Mesenchymal stem cell (in vitro differentiated cells and primary cell): ENCODE measurements at regions not wholly inside any gene's neighbourhood (a gene's known extent, or its start where the extent isn't known, plus 50 kb on each side); places are given as distances from the start of the nearest gene placed in this dataset.

Experiments used
- DNase-seq: peaks from one replicate; pipeline ENCODE4 v3.0.0-alpha.2; 2013
- H2AFZ ChIP-seq: one replicate; pipeline ENCODE4 v1.6.1; 2013; ENCODE audit warnings: low read depth, mild to moderate bottlenecking, control low read depth, inconsistent platforms, low read length, moderate library complexity
- H2AK5ac ChIP-seq: 2 replicates; pipeline ENCODE4 v1.6.1; 2013; ENCODE audit warnings: low read length, moderate library complexity, mild to moderate bottlenecking, inconsistent platforms; ENCODE audit not compliant: severe bottlenecking
- H2BK120ac ChIP-seq: one replicate; pipeline ENCODE4 v1.6.1; 2013; ENCODE audit warnings: low read depth, mild to moderate bottlenecking, inconsistent platforms, low read length, moderate library complexity
- H2BK12ac ChIP-seq, 2 experiments: one replicate each; pipeline ENCODE4 v1.6.1; 2013; ENCODE audit warnings: inconsistent platforms in 2 of 2, low read length in 2 of 2, mild to moderate bottlenecking in 2 of 2, moderate library complexity in 2 of 2, control low read depth in 1 of 2
- H2BK15ac ChIP-seq: one replicate; pipeline ENCODE4 v1.6.1; 2013; ENCODE audit warnings: mild to moderate bottlenecking, low read depth, inconsistent platforms; ENCODE audit not compliant: poor library complexity, severe bottlenecking
- H2BK5ac ChIP-seq: 2 replicates; pipeline ENCODE4 v1.6.1; 2013; ENCODE audit warnings: low read depth, mild to moderate bottlenecking, low read length, control low read depth, inconsistent platforms; ENCODE audit not compliant: poor library complexity, severe bottlenecking
- H3K14ac ChIP-seq, 2 experiments: one replicate each; pipeline ENCODE4 v1.6.1; 2013; ENCODE audit warnings: inconsistent platforms in 2 of 2, low read length in 2 of 2, control low read depth in 1 of 2, mild to moderate bottlenecking in 1 of 2, moderate library complexity in 1 of 2
- H3K18ac ChIP-seq, 2 experiments: one replicate each; pipeline ENCODE4 v1.6.1; 2013; ENCODE audit warnings: inconsistent platforms in 2 of 2, low read length in 2 of 2, control low read depth in 1 of 2, low read depth in 1 of 2, mild to moderate bottlenecking in 1 of 2
- H3K23ac ChIP-seq, 2 experiments: one replicate each; pipeline ENCODE4 v1.6.1; 2013; ENCODE audit warnings: inconsistent platforms in 2 of 2, low read length in 2 of 2, mild to moderate bottlenecking in 2 of 2, moderate library complexity in 2 of 2, control low read depth in 1 of 2
- H3K27ac ChIP-seq: 2 replicates; pipeline ENCODE4 v1.5.1; 2013; ENCODE audit warnings: mild to moderate bottlenecking, moderate library complexity, low read length, control low read depth, inconsistent platforms; ENCODE audit not compliant: poor library complexity, severe bottlenecking
- H3K27me3 ChIP-seq, 2 experiments: 2 replicates each; pipeline versions ENCODE4 v1.6.1 to v1.7.0; 2013; ENCODE audit warnings: low read length in 2 of 2, mild to moderate bottlenecking in 2 of 2, moderate library complexity in 2 of 2, control low read depth in 1 of 2, inconsistent platforms in 1 of 2; ENCODE audit not compliant: control insufficient read depth in 1 of 2, insufficient read depth in 1 of 2
- H3K36me3 ChIP-seq, 2 experiments: 2 replicates each; pipeline versions ENCODE4 v1.6.1 to v1.7.0; 2013; ENCODE audit warnings: low read length in 2 of 2, control low read depth in 1 of 2, inconsistent platforms in 1 of 2, low read depth in 1 of 2, mild to moderate bottlenecking in 1 of 2; ENCODE audit not compliant: insufficient read depth in 2 of 2, control insufficient read depth in 1 of 2
- H3K4ac ChIP-seq, 2 experiments: one replicate each; pipeline ENCODE4 v1.6.1; 2013; ENCODE audit warnings: inconsistent platforms in 2 of 2, low read length in 2 of 2, mild to moderate bottlenecking in 2 of 2, moderate library complexity in 2 of 2, control low read depth in 1 of 2, low read depth in 1 of 2
- H3K4me1 ChIP-seq: 2 replicates; pipeline ENCODE4 v1.6.1; 2013; ENCODE audit warnings: low read depth, low read length, control low read depth; ENCODE audit not compliant: control insufficient read depth, insufficient read depth
- H3K4me2 ChIP-seq: 2 replicates; pipeline ENCODE4 v1.6.1; 2013; ENCODE audit warnings: low read length, mild to moderate bottlenecking, inconsistent platforms; ENCODE audit not compliant: poor library complexity, severe bottlenecking
- H3K4me3 ChIP-seq, 2 experiments: 2 replicates each; pipeline versions ENCODE4 v1.5.1 to v1.7.0; 2013; ENCODE audit warnings: low read length in 2 of 2, mild to moderate bottlenecking in 2 of 2, control low read depth in 1 of 2, low read depth in 1 of 2; ENCODE audit not compliant: insufficient read depth in 1 of 2
- H3K79me1 ChIP-seq: replicated peaks from 2 replicates; pipeline ENCODE4 v1.6.1; 2013; ENCODE audit warnings: mild to moderate bottlenecking, control low read depth, low read length, inconsistent platforms; ENCODE audit not compliant: poor library complexity, severe bottlenecking
- H3K9ac ChIP-seq: 2 replicates; pipeline ENCODE4 v1.7.0; 2013; ENCODE audit warnings: mild to moderate bottlenecking, low read length, moderate library complexity
- H3K9me3 ChIP-seq: 2 replicates; pipeline ENCODE4 v1.7.0; 2013; ENCODE audit warnings: mild to moderate bottlenecking, low read length; ENCODE audit not compliant: control insufficient read depth
- H4K8ac ChIP-seq: one replicate; pipeline ENCODE4 v1.6.1; 2013; ENCODE audit warnings: inconsistent platforms, mild to moderate bottlenecking, low read length, moderate library complexity
- H4K91ac ChIP-seq: one replicate; pipeline ENCODE4 v1.6.1; 2013; ENCODE audit warnings: mild to moderate bottlenecking, low read length, inconsistent platforms
- WGBS: methylation state at CpG from one replicate; pipeline ENCODE4 v1.1.7; 2013; ENCODE audit warnings: mixed read lengths; 5-methylcytosine and 5-hydroxymethylcytosine counted together

DNA sequence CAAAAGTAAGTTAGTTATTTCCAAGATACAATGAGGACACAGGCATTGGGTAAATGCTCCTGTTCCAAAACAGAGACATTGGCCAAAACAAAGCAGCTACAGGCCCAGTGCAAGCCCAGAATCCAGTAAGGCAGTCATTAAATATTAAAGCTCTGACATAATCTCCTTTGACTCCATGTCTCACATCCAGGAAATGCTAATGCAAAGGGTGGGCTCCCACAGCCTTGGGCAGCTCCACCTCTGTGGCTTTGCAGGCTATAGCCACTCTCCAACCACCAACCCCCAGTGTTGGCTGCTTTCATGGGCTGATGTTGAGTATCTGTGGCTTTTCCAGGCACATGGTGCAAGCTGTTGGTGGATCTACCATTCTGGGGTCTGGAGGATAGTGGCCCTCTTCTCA is 733.4 kb upstream of the SOX9 start:
- Histone ChIP-seq H3K4me1 (no peaks in the 10 kb centered on the region), H3K4me2 (no peak overlapping the region), H4K8ac (no peak overlapping the region), H3K14ac (no peak overlapping the region), H3K18ac (no peak overlapping the region), H3K36me3 (no peaks in the 10 kb centered on the region), H3K27ac (no peak overlapping the region), H2AFZ (no peak overlapping the region), H3K23ac (no peak overlapping the region), H2BK5ac (no peak overlapping the region), H3K27me3 (no peaks in the 10 kb centered on the region), H2BK12ac (no peak overlapping the region), H2BK15ac (no peak overlapping the region), H2AK5ac (no peak overlapping the region), H3K9ac (no peak overlapping the region), H3K4ac (no peak overlapping the region), H3K79me1 (no peaks in the 10 kb centered on the region), H3K9me3 (peaks cover 13% of the 10 kb centered on the region), H4K91ac (no peak overlapping the region), H3K4me3 (no peak overlapping the region), H2BK120ac (no peak overlapping the region)
- DNase-seq: no peak

- Histone ChIP-seq H3K27ac (no peak overlapping the region), H3K79me1 (no peaks in the 10 kb centered on the region), H2BK120ac (no peak overlapping the region), H3K36me3 (no peaks in the 10 kb centered on the region), H3K14ac (no peak overlapping the region), H2BK15ac (no peak overlapping the region), H3K9ac (no peak overlapping the region), H3K4ac (no peak overlapping the region), H2AK5ac (no peak overlapping the region), H3K18ac (no peak overlapping the region), H2AFZ (no peak overlapping the region), H2BK5ac (no peak overlapping the region), H2BK12ac (no peak overlapping the region), H3K9me3 (peaks cover 9% of the 10 kb centered on the region), H3K23ac (no peak overlapping the region), H3K27me3 (no peaks in the 10 kb centered on the region), H4K8ac (no peak overlapping the region), H3K4me1 (no peaks in the 10 kb centered on the region), H3K4me2 (no peak overlapping the region), H4K91ac (no peak overlapping the region), H3K4me3 (no peak overlapping the region)
- 91% methylated on average over 4 of the region's 4 CpGs for WGBS
- DNase-seq: no peak
Observed at GRCh38 chr17:71392715-71393567, 727.9 kb upstream of the SOX9 start.

- H3K18ac ChIP-seq: no peak overlapping the region
- H2AK5ac ChIP-seq: no peak overlapping the region
- H2BK120ac ChIP-seq: no peak overlapping the region
- H3K27ac ChIP-seq: no peak overlapping the region
- no peak overlapping the region for H4K8ac ChIP-seq
- no peaks in the 10 kb centered on the region for H3K9me3 ChIP-seq
- no peak overlapping the region for H3K4me3 ChIP-seq
- H2BK5ac ChIP-seq: no peak overlapping the region
- H3K4me2 ChIP-seq: no peak overlapping the region
- no peak for DNase-seq
- no peaks in the 10 kb centered on the region for H3K27me3 ChIP-seq
- H3K4ac ChIP-seq: no peak overlapping the region
- H2BK15ac ChIP-seq: no peak overlapping the region
- no peaks in the 10 kb centered on the region for H3K79me1 ChIP-seq
- no CpG with 5 or more reads among the region's 2 CpGs for WGBS
- no peak overlapping the region for H4K91ac ChIP-seq
- H3K4me1 ChIP-seq: no peaks in the 10 kb centered on the region
- H2AFZ ChIP-seq: no peak overlapping the region
- no peaks in the 10 kb centered on the region for H3K36me3 ChIP-seq
- H2BK12ac ChIP-seq: no peak overlapping the region
- no peak overlapping the region for H3K9ac ChIP-seq
- H3K14ac ChIP-seq: no peak overlapping the region
- no peak overlapping the region for H3K23ac ChIP-seq
Observed at GRCh38 chr17:71395901-71396300, 724.9 kb upstream of the SOX9 start.

DNA sequence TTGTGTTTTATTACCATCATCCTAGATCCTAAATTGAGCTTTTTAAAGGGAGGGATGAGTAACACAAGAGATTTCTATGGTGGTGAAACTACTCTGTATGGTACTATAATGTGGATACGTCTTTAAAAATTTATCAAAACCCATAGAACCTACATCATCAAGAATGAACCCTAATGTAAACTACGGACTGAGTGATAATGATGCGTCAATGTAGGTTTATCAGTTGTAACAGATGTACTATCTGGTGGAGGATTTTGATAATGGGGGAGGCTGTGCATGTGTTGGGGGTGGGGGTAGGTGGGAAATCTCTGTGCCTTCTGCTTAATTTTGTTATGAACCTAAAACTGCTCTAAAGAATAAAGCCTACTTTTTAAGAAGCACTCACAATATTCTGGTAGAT is 724.1 kb upstream of the SOX9 start:
- Histone ChIP-seq H3K79me1 (no peaks in the 10 kb centered on the region), H3K27me3 (no peaks in the 10 kb centered on the region), H3K18ac (no peak overlapping the region), H3K36me3 (no peaks in the 10 kb centered on the region), H2BK15ac (no peak overlapping the region), H2AFZ (no peak overlapping the region), H2BK5ac (no peak overlapping the region), H3K23ac (no peak overlapping the region), H3K9me3 (no peaks in the 10 kb centered on the region), H3K4ac (no peak overlapping the region), H3K4me3 (no peak overlapping the region), H3K27ac (no peak overlapping the region), H2BK120ac (no peak overlapping the region), H3K4me2 (no peak overlapping the region), H2AK5ac (no peak overlapping the region), H4K8ac (no peak overlapping the region), H3K14ac (no peak overlapping the region), H3K9ac (no peak overlapping the region), H3K4me1 (no peaks in the 10 kb centered on the region), H4K91ac (no peak overlapping the region), H2BK12ac (no peak overlapping the region)
- DNase-seq: no peak
- WGBS: 83% methylated on average over 2 of the region's 3 CpGs
